Adipose tissue (tissue), 3 donors: ENCODE measurements at regions not wholly inside any gene's neighbourhood (a gene's known extent, or its start where the extent isn't known, plus 50 kb on each side); places are given as distances from the start of the nearest gene placed in this dataset.

Experiments used
- H3K27ac ChIP-seq: one replicate; pipeline ENCODE4 v1.5.1; 2013; ENCODE audit warnings: low read depth, low read length
- whole genome bisulfite sequencing, 3 donors: extraction: QIAGEN DNeasy Blood & Tissue Kit; methylation state at CpG; one replicate each; pipeline ENCODE4 v1.1.7; 2013; 5-methylcytosine and 5-hydroxymethylcytosine counted together
- donor health status: healthy with polysubstance abuse.
- donor health status: Bipolar disorder and iron deficiency.
- donor health status: healthy.

GRCh38 chr21:16408280-16408679 lies 678.5 kb downstream of the USP25 start:
- WGBS, 3 donors, result 87 to 92% (median 91%) methylated on average over 2 of the region's 2 CpGs
- H3K27ac ChIP-seq, result no peak overlapping the region

GRCh38 chr21:16409352-16409751 lies 679.6 kb downstream of the USP25 start:
- 93 to 95% (median 93%) methylated on average over 2 of the region's 2 CpGs for WGBS, 3 donors
- no peak overlapping the region for H3K27ac ChIP-seq

GRCh38 chr21:16418226-16418625 lies 688.4 kb downstream of the USP25 start:
- H3K27ac ChIP-seq, result no peak overlapping the region
- WGBS, 3 donors, result 39 to 62% (median 48%) methylated on average over 2 of the region's 2 CpGs

GRCh38 chr21:16418642-16419041 lies 688.9 kb downstream of the USP25 start:
- WGBS, 3 donors, result 82 to 88% (median 85%) methylated on average over 5 of the region's 5 CpGs
- H3K27ac ChIP-seq, result no peak overlapping the region

- 11 to 40% (median 38%) methylated on average over 14 of the region's 14 CpGs for WGBS, 3 donors
- H3K27ac ChIP-seq, result no peak overlapping the region
These were observed 689.6 kb downstream of the USP25 start for GRCh38 chr21:16419188-16419921.

GRCh38 chr21:16420031-16420724 lies 690.4 kb downstream of the USP25 start:
- H3K27ac ChIP-seq, result no peak overlapping the region
- 11 to 26% (median 22%) methylated on average over 4 of the region's 4 CpGs for WGBS, 3 donors

GRCh38 chr21:16421007-16421406 lies 691.2 kb downstream of the USP25 start:
- WGBS, 3 donors, result 52 to 64% (median 54%) methylated on average over 2 of the region's 2 CpGs
- no peak overlapping the region for H3K27ac ChIP-seq

GRCh38 chr21:16421965-16422364 lies 692.2 kb downstream of the USP25 start:
- H3K27ac ChIP-seq, result no peak overlapping the region
- 57 to 85% (median 70%) methylated on average over 3 of the region's 3 CpGs for WGBS, 3 donors

GRCh38 chr21:16422702-16423101 lies 692.9 kb downstream of the USP25 start:
- 42 to 44% (median 43%) methylated on average over 2 of the region's 2 CpGs for WGBS, 3 donors

GRCh38 chr21:16423921-16424320 lies 694.1 kb downstream of the USP25 start:
- H3K27ac ChIP-seq, result no peak overlapping the region
- WGBS, 3 donors, result 34 to 40% (median 35%) methylated on average over 4 of the region's 4 CpGs

More at GRCh38 chr21:16422702-16423101, 692.9 kb downstream of the USP25 start:
- no peak overlapping the region for H3K27ac ChIP-seq

- 44 to 83% (median 47%) methylated on average over 5 of the region's 5 CpGs for WGBS, 3 donors
- no peak overlapping the region for H3K27ac ChIP-seq
These were observed 694.6 kb downstream of the USP25 start for GRCh38 chr21:16424331-16424751.

GRCh38 chr21:16425376-16425775 lies 695.6 kb downstream of the USP25 start:
- no peak overlapping the region for H3K27ac ChIP-seq

GRCh38 chr21:16426936-16427335 lies 697.2 kb downstream of the USP25 start:
- H3K27ac ChIP-seq, result no peak overlapping the region
- WGBS, 3 donors, result 61 to 76% (median 74%) methylated on average over 6 of the region's 6 CpGs

GRCh38 chr21:16427587-16428087 lies 697.9 kb downstream of the USP25 start:
- no peak overlapping the region for H3K27ac ChIP-seq
- WGBS, 3 donors, result 73 to 94% (median 83%) methylated on average over 3 of the region's 3 CpGs

GRCh38 chr21:16437586-16437985 lies 707.8 kb downstream of the USP25 start:
- no peak overlapping the region for H3K27ac ChIP-seq
- WGBS, 3 donors, result 66 to 79% (median 77%) methylated on average over 1 of the region's 1 CpG

- 79 to 93% (median 90%) methylated on average over 1 of the region's 1 CpG for WGBS, 3 donors
- no peak overlapping the region for H3K27ac ChIP-seq
These were observed 709.0 kb downstream of the USP25 start for GRCh38 chr21:16438761-16439160.

GRCh38 chr21:16441789-16442188 lies 712.0 kb downstream of the USP25 start:
- no peak overlapping the region for H3K27ac ChIP-seq
- WGBS, 3 donors, result 80 to 91% (median 80%) methylated on average over 1 of the region's 1 CpG

GRCh38 chr21:16454399-16454798 lies 724.6 kb downstream of the USP25 start:
- no peak overlapping the region for H3K27ac ChIP-seq

- 78 to 86% (median 79%) methylated on average over 2 of the region's 2 CpGs for WGBS, 3 donors
These were observed 725.7 kb downstream of the USP25 start for GRCh38 chr21:16455526-16455925.

GRCh38 chr21:16455978-16456377 lies 726.2 kb downstream of the USP25 start:
- no peak overlapping the region for H3K27ac ChIP-seq
- WGBS, 3 donors, result 60 to 72% (median 67%) methylated on average over 5 of the region's 5 CpGs

More at GRCh38 chr21:16455526-16455925, 725.7 kb downstream of the USP25 start:
- no peak overlapping the region for H3K27ac ChIP-seq
